Esophagus muscularis mucosa (tissue), 3 donors: ENCODE measurements at regions not wholly inside any gene's neighbourhood (a gene's known extent, or its start where the extent isn't known, plus 50 kb on each side); places are given as distances from the start of the nearest gene placed in this dataset.

Experiments used
- EP300 ChIP-seq: sonication (generic); formaldehyde crosslinking; IDR thresholded peaks from one replicate; pipeline ENCODE4 v1.6.1; 2017; ENCODE audit warnings: antibody characterized with exemption
- TF ChIP-seq, protein P1 (sequence below), 3 experiments: fragments of 200-600 bp in 2 of 3; fragments of 450-650 bp in 1 of 3; sonication (generic) in 2 of 3; IDR thresholded peaks; one replicate each; pipeline ENCODE4 v1.5.1; 2017 to 2019; ENCODE audit warnings: antibody characterized with exemption in 3 of 3, mild to moderate bottlenecking in 2 of 3, moderate library complexity in 1 of 3

GRCh38 chr10:117768333-117769042, 225.9 kb downstream of the EMX2 start:
- TF ChIP-seq, protein P1, sequence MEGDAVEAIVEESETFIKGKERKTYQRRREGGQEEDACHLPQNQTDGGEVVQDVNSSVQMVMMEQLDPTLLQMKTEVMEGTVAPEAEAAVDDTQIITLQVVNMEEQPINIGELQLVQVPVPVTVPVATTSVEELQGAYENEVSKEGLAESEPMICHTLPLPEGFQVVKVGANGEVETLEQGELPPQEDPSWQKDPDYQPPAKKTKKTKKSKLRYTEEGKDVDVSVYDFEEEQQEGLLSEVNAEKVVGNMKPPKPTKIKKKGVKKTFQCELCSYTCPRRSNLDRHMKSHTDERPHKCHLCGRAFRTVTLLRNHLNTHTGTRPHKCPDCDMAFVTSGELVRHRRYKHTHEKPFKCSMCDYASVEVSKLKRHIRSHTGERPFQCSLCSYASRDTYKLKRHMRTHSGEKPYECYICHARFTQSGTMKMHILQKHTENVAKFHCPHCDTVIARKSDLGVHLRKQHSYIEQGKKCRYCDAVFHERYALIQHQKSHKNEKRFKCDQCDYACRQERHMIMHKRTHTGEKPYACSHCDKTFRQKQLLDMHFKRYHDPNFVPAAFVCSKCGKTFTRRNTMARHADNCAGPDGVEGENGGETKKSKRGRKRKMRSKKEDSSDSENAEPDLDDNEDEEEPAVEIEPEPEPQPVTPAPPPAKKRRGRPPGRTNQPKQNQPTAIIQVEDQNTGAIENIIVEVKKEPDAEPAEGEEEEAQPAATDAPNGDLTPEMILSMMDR (IDR thresholded peaks at IDR 0.05) = no peak
- no peak for TF ChIP-seq EP300
